Skin of body (tissue), 1 donor: ENCODE measurements at regions not wholly inside any gene's neighbourhood (a gene's known extent, or its start where the extent isn't known, plus 50 kb on each side); places are given as distances from the start of the nearest gene placed in this dataset.
A peak's percentile ranks its signal among the peaks of the same experiment; 100 is the strongest.

Experiments
- DNase-seq: peaks from one replicate; lab custom pipeline; 2025; lab: John Stamatoyannopoulos, UW

- no peak for DNase-seq
These were observed 451.2 kb upstream of the DCN start for GRCh38 chr12:91633734-91634357.

DNA sequence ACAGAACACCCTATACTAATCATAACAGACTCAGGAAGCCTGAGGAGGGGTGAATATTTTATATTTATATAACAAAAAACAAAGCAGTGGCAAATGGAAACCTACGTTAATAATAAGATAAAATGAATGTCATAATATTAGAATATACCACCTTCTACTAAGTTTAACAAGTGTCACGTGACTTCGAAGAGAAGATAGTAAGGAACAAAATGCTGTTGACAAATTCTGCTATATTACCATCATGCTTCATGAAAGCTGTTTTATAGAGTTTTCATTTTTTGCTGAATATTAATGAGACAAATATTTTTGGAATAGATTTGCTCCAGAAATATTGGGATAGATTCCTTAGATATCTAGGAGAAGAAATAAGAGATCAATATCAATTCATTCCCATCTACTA is 450.6 kb upstream of the DCN start:
- DNase-seq = no peak

DNA sequence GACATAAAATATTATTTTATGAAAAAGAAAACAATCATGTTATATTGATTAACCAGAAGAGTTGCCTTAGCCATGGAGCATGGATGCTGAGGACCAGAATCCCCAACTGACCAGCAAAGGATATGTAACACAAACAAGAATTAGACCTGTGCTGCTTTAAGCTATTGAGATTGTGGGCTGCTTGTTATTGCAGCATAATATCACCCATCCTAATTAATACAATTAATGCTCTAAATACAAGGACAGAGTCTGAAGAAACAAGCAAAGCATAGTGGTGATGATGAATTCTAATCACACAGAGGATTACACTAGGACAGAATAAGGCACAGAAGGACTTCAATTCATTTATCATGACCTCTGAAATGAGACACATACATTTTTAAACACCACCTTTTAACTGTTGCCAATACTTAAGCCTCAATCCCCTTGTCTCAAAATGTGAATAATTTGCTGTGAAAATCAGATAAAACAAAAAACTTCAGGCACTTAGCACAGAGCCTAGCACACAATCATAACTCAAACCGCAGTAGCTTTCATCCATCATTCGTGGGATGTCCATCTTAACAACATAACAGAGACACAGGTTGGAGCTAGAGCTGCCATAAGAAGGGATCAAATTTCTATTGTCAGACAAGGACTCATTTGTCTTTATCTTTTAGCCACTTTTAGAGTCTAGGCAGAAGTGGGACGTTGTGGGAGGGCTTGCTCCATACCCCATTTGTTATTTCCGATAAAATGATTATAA is 449.6 kb upstream of the DCN start:
- no peak for DNase-seq

GRCh38 chr12:91630596-91631293 is 448.1 kb upstream of the DCN start:
- no peak for DNase-seq

DNA sequence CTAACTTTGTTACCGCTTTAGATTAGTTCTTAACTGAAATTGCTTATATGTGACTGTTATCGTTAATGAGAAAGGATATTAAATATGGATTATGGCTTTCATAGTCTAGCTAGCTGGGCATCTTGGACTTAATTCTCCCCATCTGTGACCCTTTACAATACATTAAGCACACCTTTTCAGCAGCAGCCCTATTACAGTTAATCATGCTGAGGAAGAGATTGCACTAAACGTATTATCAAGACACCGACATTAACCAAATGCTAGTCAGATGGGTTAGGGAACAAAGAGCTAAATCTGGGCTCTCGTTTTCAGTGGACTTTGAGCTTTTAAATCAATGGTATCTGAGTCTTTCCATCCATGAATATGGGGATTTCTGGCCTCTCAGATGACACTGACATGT is 447.5 kb upstream of the DCN start:
- no peak for DNase-seq

- DNase-seq = no peak
These were observed 446.8 kb upstream of the DCN start for GRCh38 chr12:91629440-91629839.

DNA sequence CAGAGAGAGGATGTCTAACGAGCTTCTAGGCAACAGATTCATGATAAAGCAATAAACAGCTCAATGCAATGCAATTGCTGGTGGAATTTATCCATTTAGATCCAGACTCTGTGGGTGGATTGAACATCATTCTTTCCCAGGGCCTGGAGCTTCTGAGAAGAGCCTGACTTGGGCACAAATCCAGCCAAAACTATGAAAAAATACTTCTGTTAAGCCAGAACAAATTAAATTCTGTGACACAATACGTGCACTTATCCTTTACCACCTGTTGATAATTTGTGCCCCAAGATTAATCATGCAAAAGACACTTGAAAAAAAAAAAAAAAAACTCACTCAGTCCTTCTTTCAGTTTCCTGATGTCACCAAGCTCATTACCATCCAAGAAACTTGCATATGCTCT is 446.0 kb upstream of the DCN start:
- DNase-seq = no peak

- no peak for DNase-seq
These were observed 444.6 kb upstream of the DCN start for GRCh38 chr12:91627225-91627624.

DNA sequence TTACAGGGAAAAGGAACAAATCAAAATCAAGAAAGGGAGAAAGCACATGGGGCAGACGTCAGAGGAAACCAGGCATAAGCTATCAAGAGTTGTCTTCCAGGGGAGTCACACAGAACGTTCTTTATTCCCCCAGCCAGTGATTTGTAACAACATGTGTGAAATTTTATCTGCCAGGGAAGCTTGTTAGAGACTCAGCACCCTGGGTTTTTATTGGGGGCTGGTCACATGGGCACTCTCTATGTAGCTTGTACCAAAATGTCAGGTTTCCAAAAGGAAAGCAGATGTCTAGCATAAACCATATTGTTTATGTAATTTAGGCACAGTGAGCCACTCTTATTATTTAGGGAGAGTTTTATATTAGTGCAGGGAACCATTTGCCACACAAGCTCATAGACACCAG is 440.4 kb upstream of the DCN start:
- DNase-seq = peak; percentile 26

DNA sequence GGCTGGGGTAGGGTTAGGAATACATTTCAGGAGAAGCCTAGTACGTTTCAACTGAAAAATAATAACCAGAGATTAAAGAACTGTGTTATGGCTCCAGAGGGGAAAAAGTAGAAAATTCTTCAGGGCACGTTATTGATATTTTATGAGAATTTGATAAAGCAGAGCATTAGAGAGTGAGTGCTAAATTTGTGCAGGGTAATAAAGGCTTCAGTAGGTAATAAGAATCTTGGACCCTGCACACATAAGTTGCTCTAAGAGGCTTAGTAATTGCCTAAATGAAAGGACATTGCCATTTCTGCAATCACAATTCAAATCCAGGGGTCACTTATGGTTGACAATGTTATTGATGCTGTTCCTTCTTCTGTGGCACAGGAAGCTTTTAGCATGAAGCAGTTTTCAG is 439.4 kb upstream of the DCN start:
- no peak for DNase-seq

GRCh38 chr12:91620992-91621391 is 438.4 kb upstream of the DCN start:
- no peak for DNase-seq

DNA sequence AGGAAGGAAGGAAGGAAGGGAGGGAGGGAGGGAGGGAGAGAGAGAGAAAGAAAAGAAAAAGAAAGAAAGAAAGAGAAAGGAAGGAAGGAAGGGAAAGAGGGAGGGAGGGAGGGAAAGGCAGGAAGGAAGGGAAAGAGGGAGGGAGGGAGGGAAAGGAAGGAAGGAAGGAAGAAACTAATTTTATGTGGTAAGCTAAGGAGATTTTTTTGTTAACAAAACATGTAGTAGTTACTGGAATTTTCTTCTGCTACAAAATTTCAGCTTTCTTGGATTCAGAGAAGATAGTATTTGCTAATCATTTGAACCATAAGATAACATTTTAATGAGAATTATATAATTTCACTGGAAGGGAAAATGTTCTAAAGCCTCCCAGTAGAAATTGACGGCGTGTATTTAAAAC is 437.8 kb upstream of the DCN start:
- no peak for DNase-seq

GRCh38 chr12:91618281-91618680 is 435.7 kb upstream of the DCN start:
- DNase-seq = no peak

DNA sequence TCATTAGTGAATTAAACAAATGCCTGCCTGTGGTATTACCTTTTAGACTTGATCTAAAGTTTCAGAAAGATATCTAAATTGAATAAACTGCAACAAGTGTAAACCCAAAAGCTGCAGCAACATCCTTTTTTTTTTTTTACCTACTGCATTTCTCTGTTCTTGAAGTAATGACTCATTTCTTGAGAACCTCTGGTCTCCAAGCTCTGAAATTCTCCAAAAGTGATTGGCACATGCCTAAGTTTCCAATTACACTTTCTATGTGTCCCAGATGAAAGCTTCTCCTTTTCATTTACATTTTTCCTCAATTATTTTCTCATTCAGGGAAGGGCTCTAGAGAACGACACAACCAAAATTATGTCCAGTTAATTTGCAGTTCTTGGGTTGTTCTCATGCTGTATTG is 435.2 kb upstream of the DCN start:
- DNase-seq = no peak

GRCh38 chr12:91616416-91616815 is 433.8 kb upstream of the DCN start:
- DNase-seq = no peak

GRCh38 chr12:91613223-91613779 is 430.7 kb upstream of the DCN start:
- DNase-seq = no peak

DNA sequence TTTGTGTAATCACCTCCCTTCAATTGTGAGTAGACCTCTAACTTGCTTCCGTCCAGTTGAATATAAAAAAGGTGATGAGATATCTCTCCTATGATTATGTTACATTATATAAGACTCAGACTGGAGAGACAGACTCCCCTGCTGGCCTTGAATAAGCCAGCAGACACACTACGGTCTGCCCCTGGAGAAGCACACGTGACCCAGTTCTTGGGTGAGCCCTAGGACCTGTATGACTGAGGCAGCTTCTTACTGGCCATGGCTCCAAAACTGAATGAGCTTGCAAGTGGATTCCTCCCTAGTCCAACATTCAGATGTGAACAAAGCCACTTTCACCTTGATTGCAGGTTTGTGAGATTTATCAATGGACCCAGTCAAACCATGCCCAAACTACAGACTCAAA is 427.9 kb upstream of the DCN start:
- no peak for DNase-seq

DNA sequence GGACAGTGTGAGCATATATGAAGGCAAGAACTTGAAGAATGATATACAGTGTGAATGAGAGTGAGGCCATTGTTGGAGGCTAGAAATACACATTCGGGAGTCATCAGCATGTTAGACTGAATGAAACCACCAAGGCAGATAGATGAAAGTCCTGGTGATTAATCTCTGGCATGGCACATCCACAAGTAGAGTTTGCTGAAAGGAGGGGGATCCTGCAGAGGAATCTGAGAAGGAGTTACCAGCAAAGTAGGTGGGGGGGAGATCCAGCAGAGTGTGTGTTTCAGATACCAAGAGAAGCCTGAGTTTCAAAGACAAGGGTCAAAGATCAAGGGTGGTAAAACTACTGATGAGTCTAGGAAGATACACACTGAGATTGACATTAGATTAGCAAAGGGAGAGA is 426.7 kb upstream of the DCN start:
- no peak for DNase-seq

DNA sequence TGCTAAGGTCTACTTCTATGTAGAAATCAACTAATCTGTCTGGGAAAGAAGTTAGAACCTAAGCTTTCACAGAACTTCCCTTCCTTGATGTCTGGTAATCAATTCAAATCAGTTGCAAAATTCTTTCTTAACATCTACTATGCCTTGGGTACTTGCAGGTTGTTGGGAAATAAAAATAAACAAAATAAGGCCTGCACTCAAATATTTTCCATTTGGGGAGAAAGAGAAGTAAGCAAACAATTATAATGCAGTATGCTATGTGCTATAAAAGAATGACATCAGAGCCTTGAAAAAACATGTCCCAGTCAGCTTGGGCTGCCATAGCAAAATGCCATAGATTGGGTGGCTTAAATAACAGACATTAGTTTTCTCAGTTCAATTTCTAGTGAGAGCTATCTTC is 425.9 kb upstream of the DCN start:
- DNase-seq = no peak

GRCh38 chr12:91606662-91607377 is 424.2 kb upstream of the DCN start:
- no peak for DNase-seq

DNA sequence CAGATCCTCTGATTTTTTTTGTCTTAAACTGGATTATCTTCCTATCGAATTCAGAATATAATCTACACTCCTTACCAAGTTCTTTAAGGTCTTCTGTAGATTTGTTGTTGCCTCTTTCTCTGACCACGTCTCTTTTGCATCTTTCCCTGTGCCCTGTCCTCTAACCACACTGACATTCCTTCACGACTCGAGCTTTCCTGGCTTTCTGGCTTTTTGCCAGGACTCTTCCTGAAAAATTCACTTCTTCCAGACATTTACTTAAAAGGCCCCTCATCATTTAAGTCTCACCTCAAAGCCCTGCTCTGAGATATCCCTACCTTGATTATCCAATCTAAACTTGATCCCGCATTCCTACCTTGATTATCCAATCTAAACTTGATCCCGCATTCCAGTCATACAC is 422.3 kb upstream of the DCN start:
- no peak for DNase-seq

DNA sequence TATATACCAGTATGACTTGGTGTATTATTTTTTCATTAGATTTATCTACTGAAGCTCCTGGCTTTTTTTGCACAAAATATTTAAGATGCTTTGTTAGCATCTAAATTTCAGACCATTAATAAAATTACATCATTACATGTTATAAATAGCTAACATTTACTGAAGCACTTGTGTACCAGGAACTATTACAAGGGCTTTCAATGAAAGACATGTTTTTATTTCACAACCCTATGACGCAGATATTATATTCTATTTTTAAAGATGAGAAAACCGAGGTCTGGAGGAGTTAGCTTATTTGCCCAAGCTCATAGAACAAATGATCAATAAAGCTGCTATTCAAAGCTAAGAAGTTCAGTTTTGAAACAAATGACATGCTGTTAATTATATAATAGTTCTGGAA is 420.4 kb upstream of the DCN start:
- no peak for DNase-seq
